ENCODE measurements at regions not wholly inside any gene's neighbourhood (a gene's known extent, or its start where the extent isn't known, plus 50 kb on each side); places are given as distances from the start of the nearest gene placed in this dataset.

- Histone ChIP-seq H3K9me3 (ENCODE audit: control insufficient read depth in 2 of 3, low read length in 3 of 3) (no peaks in the 10 kb centered on the region), H3K27ac (ENCODE audit: low read depth, low read length) (no peak overlapping the region), H3K27me3 (ENCODE audit: control insufficient read depth in 2 of 2, insufficient read depth in 2 of 2, low read length in 2 of 2) (no peaks in the 10 kb centered on the region), H3K4me1 (ENCODE audit: control insufficient read depth in 2 of 2, insufficient read depth in 2 of 2, low read length in 2 of 2) (no peaks in the 10 kb centered on the region), H3K36me3 (ENCODE audit: control insufficient read depth in 2 of 3, insufficient read depth in 3 of 3, low read length in 3 of 3) (no peaks in the 10 kb centered on the region), H3K4me3 (ENCODE audit: low read length) (no peak overlapping the region)
- no peak overlapping the region for H3K4me3 Mint-ChIP-seq
- intact Hi-C loops (cut with micrococcal nuclease), result no loop called here
- DNase-seq, result no peak
- no peaks in the 10 kb centered on the region for H3K4me1 Mint-ChIP-seq
- peaks cover 0 to 22% (median 5%) of the 10 kb centered on the region in 11 donors for H3K9me3 Mint-ChIP-seq
- no peak overlapping the region for H3K27ac Mint-ChIP-seq
- POLR2A ChIA-PET, result no interaction called here
- ATAC-seq, result no peak
- H3K36me3 Mint-ChIP-seq, result no peaks in the 10 kb centered on the region
- H3K27me3 Mint-ChIP-seq, result no peaks in the 10 kb centered on the region
- CTCF ChIA-PET, result no interaction called here
Measured at GRCh38 chr6:153525998-153526397, 394.9 kb upstream of the RGS17 start.

GRCh38 chr6:153523390-153523789 is 392.3 kb upstream of the RGS17 start:
- no peak for ATAC-seq
- POLR2A ChIA-PET, result no interaction called here

GRCh38 chr6:153511896-153512496 is 380.9 kb upstream of the RGS17 start:
- Histone ChIP-seq H3K9me3 (ENCODE audit: control insufficient read depth in 2 of 3, low read length in 3 of 3) (no peaks in the 10 kb centered on the region), H3K36me3 (ENCODE audit: control insufficient read depth in 2 of 3, insufficient read depth in 3 of 3, low read length in 3 of 3) (no peaks in the 10 kb centered on the region), H3K4me3 (ENCODE audit: low read length) (no peak overlapping the region), H3K27ac (ENCODE audit: low read depth, low read length) (no peak overlapping the region), H3K4me1 (ENCODE audit: control insufficient read depth in 2 of 2, insufficient read depth in 2 of 2, low read length in 2 of 2) (no peaks in the 10 kb centered on the region), H3K27me3 (ENCODE audit: control insufficient read depth in 2 of 2, insufficient read depth in 2 of 2, low read length in 2 of 2) (no peaks in the 10 kb centered on the region)
- Mint-ChIP-seq H3K4me1 (peaks cover 0 to 7% (median 2%) of the 10 kb centered on the region in 7 donors), H3K9me3 (peaks cover 0 to 4% (median 0%) of the 10 kb centered on the region in 11 donors), H3K4me3 (peak overlapping the region in 1 of 10 donors; percentile 24), H3K36me3 (no peaks in the 10 kb centered on the region), H3K27ac (peak overlapping the region in 1 of 9 donors; percentile 49), H3K27me3 (no peaks in the 10 kb centered on the region)
- POLR2A ChIA-PET, result no interaction called here
- ATAC-seq, result peak; percentile 49
- CTCF ChIA-PET, result no interaction called here
- DNase-seq, result peak in 5 of 9 donors; percentile 1 to 27 (median 16)
- intact Hi-C loops (cut with micrococcal nuclease), result loop anchor here (5.0 kb wide), 2 partner anchors 280 to 650 kb away; no protein-coding TSS in a partner anchor

More at GRCh38 chr6:153523390-153523789, 392.3 kb upstream of the RGS17 start:
- Mint-ChIP-seq H3K27me3 (peaks cover 0 to 4% (median 0%) of the 10 kb centered on the region in 5 donors), H3K27ac (peak overlapping the region in 1 of 9 donors; percentile 32), H3K9me3 (peaks cover 0 to 26% (median 9%) of the 10 kb centered on the region in 11 donors), H3K36me3 (peaks cover 0 to 4% (median 0%) of the 10 kb centered on the region in 5 donors), H3K4me3 (no peak overlapping the region), H3K4me1 (no peaks in the 10 kb centered on the region)
- Histone ChIP-seq H3K4me3 (ENCODE audit: low read length) (no peak overlapping the region), H3K27ac (ENCODE audit: low read depth, low read length) (no peak overlapping the region), H3K4me1 (ENCODE audit: control insufficient read depth in 2 of 2, insufficient read depth in 2 of 2, low read length in 2 of 2) (no peaks in the 10 kb centered on the region), H3K36me3 (ENCODE audit: control insufficient read depth in 2 of 3, insufficient read depth in 3 of 3, low read length in 3 of 3) (no peaks in the 10 kb centered on the region), H3K27me3 (ENCODE audit: control insufficient read depth in 2 of 2, insufficient read depth in 2 of 2, low read length in 2 of 2) (no peaks in the 10 kb centered on the region), H3K9me3 (ENCODE audit: control insufficient read depth in 2 of 3, low read length in 3 of 3) (no peaks in the 10 kb centered on the region)
- CTCF ChIA-PET, result no interaction called here
- intact Hi-C loops (cut with micrococcal nuclease), result no loop called here
- no peak for DNase-seq

- Histone ChIP-seq H3K4me3 (ENCODE audit: low read length) (no peak overlapping the region), H3K27ac (ENCODE audit: low read depth, low read length) (no peak overlapping the region), H3K27me3 (ENCODE audit: control insufficient read depth in 2 of 2, insufficient read depth in 2 of 2, low read length in 2 of 2) (no peaks in the 10 kb centered on the region), H3K4me1 (ENCODE audit: control insufficient read depth in 2 of 2, insufficient read depth in 2 of 2, low read length in 2 of 2) (no peaks in the 10 kb centered on the region), H3K36me3 (ENCODE audit: control insufficient read depth in 2 of 3, insufficient read depth in 3 of 3, low read length in 3 of 3) (no peaks in the 10 kb centered on the region), H3K9me3 (ENCODE audit: control insufficient read depth in 2 of 3, low read length in 3 of 3) (no peaks in the 10 kb centered on the region)
- intact Hi-C loops (cut with micrococcal nuclease), result no loop called here
- H3K9me3 Mint-ChIP-seq, result peaks cover 0 to 3% (median 0%) of the 10 kb centered on the region in 11 donors
- H3K27me3 Mint-ChIP-seq, result peaks cover 0 to 3% (median 0%) of the 10 kb centered on the region in 5 donors
- no peak overlapping the region for H3K27ac Mint-ChIP-seq
- no peak for ATAC-seq
- CTCF ChIA-PET, result no interaction called here
- H3K36me3 Mint-ChIP-seq, result no peaks in the 10 kb centered on the region
- POLR2A ChIA-PET, result no interaction called here
- no peaks in the 10 kb centered on the region for H3K4me1 Mint-ChIP-seq
- H3K4me3 Mint-ChIP-seq, result no peak overlapping the region
- DNase-seq, result no peak
Measured at GRCh38 chr6:153503810-153504209, 372.7 kb upstream of the RGS17 start.

- Mint-ChIP-seq H3K4me1 (no peaks in the 10 kb centered on the region), H3K9me3 (peaks cover 0 to 2% (median 0%) of the 10 kb centered on the region in 11 donors), H3K36me3 (peaks cover 0 to 4% (median 0%) of the 10 kb centered on the region in 5 donors), H3K27ac (no peak overlapping the region), H3K4me3 (no peak overlapping the region), H3K27me3 (peaks cover 0 to 10% (median 0%) of the 10 kb centered on the region in 5 donors)
- H3K27me3 ChIP-seq (ENCODE audit: control insufficient read depth in 2 of 2, insufficient read depth in 2 of 2, low read length in 2 of 2), result no peaks in the 10 kb centered on the region
- CTCF ChIA-PET, result no interaction called here
- intact Hi-C loops (cut with micrococcal nuclease), result no loop called here
- ATAC-seq (no peak), DNase-seq (no peak)
- no peaks in the 10 kb centered on the region for H3K36me3 ChIP-seq (ENCODE audit: control insufficient read depth in 2 of 3, insufficient read depth in 3 of 3, low read length in 3 of 3)
- no peak overlapping the region for H3K27ac ChIP-seq (ENCODE audit: low read depth, low read length)
- H3K4me3 ChIP-seq (ENCODE audit: low read length), result no peak overlapping the region
- POLR2A ChIA-PET, result no interaction called here
- no peaks in the 10 kb centered on the region for H3K9me3 ChIP-seq (ENCODE audit: control insufficient read depth in 2 of 3, low read length in 3 of 3)
- no peaks in the 10 kb centered on the region for H3K4me1 ChIP-seq (ENCODE audit: control insufficient read depth in 2 of 2, insufficient read depth in 2 of 2, low read length in 2 of 2)
Measured at GRCh38 chr6:153493501-153493900, 362.4 kb upstream of the RGS17 start.

GRCh38 chr6:153489479-153489878 is 358.4 kb upstream of the RGS17 start:
- no peak for ATAC-seq
- ChIA-PET POLR2A (no interaction called here), CTCF (no interaction called here)
- Mint-ChIP-seq H3K36me3 (peaks cover 0 to 5% (median 0%) of the 10 kb centered on the region in 5 donors), H3K27me3 (peaks cover 0 to 5% (median 0%) of the 10 kb centered on the region in 5 donors), H3K4me3 (no peak overlapping the region), H3K4me1 (no peaks in the 10 kb centered on the region), H3K9me3 (peaks cover 0 to 5% (median 0%) of the 10 kb centered on the region in 11 donors), H3K27ac (no peak overlapping the region)
- Histone ChIP-seq H3K9me3 (ENCODE audit: control insufficient read depth in 2 of 3, low read length in 3 of 3) (peaks cover 0 to 3% (median 0%) of the 10 kb centered on the region in 3 experiments), H3K4me1 (ENCODE audit: control insufficient read depth in 2 of 2, insufficient read depth in 2 of 2, low read length in 2 of 2) (no peaks in the 10 kb centered on the region), H3K27ac (ENCODE audit: low read depth, low read length) (no peak overlapping the region), H3K4me3 (ENCODE audit: low read length) (no peak overlapping the region), H3K27me3 (ENCODE audit: control insufficient read depth in 2 of 2, insufficient read depth in 2 of 2, low read length in 2 of 2) (no peaks in the 10 kb centered on the region), H3K36me3 (ENCODE audit: control insufficient read depth in 2 of 3, insufficient read depth in 3 of 3, low read length in 3 of 3) (no peaks in the 10 kb centered on the region)
- no peak for DNase-seq
- intact Hi-C loops (cut with micrococcal nuclease), result no loop called here

GRCh38 chr6:153488267-153488666 is 357.2 kb upstream of the RGS17 start:
- Histone ChIP-seq H3K4me3 (ENCODE audit: low read length) (no peak overlapping the region), H3K4me1 (ENCODE audit: control insufficient read depth in 2 of 2, insufficient read depth in 2 of 2, low read length in 2 of 2) (no peaks in the 10 kb centered on the region), H3K9me3 (ENCODE audit: control insufficient read depth in 2 of 3, low read length in 3 of 3) (peaks cover 0 to 3% (median 0%) of the 10 kb centered on the region in 3 experiments), H3K36me3 (ENCODE audit: control insufficient read depth in 2 of 3, insufficient read depth in 3 of 3, low read length in 3 of 3) (no peaks in the 10 kb centered on the region), H3K27me3 (ENCODE audit: control insufficient read depth in 2 of 2, insufficient read depth in 2 of 2, low read length in 2 of 2) (no peaks in the 10 kb centered on the region), H3K27ac (ENCODE audit: low read depth, low read length) (no peak overlapping the region)
- ChIA-PET POLR2A (no interaction called here), CTCF (no interaction called here)
- no peak overlapping the region for H3K4me3 Mint-ChIP-seq
- peaks cover 0 to 5% (median 0%) of the 10 kb centered on the region in 5 donors for H3K36me3 Mint-ChIP-seq
- H3K27ac Mint-ChIP-seq, result no peak overlapping the region
- DNase-seq (no peak), ATAC-seq (no peak)
- intact Hi-C loops (cut with micrococcal nuclease), result no loop called here
- peaks cover 0 to 5% (median 0%) of the 10 kb centered on the region in 5 donors for H3K27me3 Mint-ChIP-seq
- H3K9me3 Mint-ChIP-seq, result peaks cover 0 to 5% (median 0%) of the 10 kb centered on the region in 11 donors
- H3K4me1 Mint-ChIP-seq, result no peaks in the 10 kb centered on the region

All from naive thymus-derived CD4-positive, alpha-beta T cell (primary cell).